GM18907 (cell line): ENCODE measurements at regions not wholly inside any gene's neighbourhood (a gene's known extent, or its start where the extent isn't known, plus 50 kb on each side); places are given as distances from the start of the nearest gene placed in this dataset.

ENCODE experiments used
- ATAC-seq: cut with Tn5 transposase; IDR thresholded peaks from one replicate; pipeline ENCODE4 v1.9.1; 2021; ENCODE audit warnings: mild to moderate bottlenecking, moderate library complexity; ENCODE audit not compliant: unreplicated experiment

DNA sequence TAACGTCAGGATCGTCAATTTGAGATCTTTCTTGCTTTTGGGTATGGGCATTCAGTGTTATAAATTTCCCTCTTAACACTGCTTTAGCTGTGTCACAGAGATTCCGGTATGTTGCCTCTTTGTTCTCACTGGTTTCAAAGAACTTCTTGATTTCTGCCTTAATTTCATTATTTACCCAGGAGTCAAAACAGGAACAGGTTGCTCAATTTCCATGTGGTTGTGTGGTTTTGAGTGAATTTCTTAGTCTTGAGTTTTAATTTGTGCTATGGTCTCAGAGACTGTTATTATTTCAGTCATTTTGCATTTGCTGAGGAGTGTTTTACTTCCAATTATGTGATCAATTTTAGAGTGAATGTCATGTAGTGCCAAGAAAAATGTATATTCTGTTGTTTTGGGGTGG is 153.1 kb downstream of the PCDH17 start:
- ATAC-seq = no peak

DNA sequence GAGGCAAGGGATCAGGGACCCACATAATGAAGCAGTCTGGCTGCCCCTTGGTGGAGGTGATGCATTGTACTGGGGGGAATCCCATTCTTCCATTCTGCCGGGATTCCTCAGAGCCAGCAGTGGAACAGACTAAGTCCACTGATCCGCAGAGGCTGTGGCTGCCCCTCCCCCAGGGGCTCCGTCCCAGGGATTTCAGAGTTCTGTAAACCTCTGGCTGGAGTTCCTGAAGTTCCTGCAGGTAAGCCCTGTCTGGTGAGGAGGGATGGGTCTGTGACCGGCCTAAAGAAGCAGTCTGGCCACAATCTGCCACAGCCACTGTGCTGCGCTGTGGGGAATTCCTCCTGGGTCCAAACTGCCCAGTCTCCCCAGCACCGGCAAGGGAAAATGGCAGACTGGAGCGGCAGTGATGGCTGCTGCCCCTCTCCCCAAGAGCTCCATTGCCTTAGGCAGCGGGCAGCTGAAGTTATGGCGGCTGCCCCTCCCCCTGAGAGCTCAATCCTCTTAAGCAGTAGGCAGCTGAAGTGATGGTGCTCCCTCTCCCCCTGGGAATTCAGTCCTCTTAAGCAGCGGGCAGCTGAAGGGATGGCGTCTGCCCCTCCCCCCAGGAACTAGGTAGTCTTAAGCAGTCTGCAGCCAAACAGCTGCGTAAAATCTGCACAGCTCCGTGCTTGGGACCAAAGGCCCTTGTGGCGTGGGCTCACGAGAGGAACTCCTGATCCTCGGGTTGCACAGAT is 155.7 kb downstream of the PCDH17 start:
- no peak for ATAC-seq

DNA sequence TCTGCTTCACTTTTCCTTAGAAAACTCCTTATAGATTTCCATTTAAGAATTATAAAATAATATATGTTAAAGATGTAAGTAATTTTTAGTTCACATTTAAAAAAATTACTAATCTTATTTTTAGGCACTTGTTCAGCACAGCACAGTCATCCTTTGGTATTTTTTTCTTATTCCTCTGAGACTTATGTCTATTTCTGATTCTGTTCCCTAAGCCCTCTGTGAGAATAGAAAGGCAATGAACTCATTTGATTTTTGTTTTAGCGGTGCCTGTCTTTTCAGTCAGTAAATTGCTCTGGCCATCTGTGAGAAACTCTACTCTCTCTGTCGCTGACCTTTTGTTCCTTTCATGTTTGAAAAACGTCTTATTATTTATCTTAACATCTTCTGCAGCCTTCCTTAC is 168.1 kb downstream of the PCDH17 start:
- no peak for ATAC-seq

DNA sequence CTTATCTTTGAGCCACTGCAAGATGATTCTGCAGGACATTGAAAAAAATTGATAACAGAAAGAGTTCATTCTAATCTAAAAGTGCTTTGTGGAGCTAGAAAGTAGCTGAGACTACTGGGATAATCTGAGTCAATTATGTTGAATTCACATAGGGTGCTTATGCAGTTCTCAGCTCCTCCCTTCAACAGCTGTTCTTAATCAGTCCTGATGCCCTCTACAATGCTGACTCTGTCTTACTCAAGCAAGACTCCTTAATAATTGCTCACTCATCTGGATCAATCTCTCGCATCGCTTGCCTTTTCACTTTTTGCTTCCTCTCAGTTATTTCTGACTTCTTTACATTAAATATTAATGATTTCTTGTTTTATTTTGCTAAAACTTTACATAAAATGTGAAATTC is 182.1 kb downstream of the PCDH17 start:
- no peak for ATAC-seq

DNA sequence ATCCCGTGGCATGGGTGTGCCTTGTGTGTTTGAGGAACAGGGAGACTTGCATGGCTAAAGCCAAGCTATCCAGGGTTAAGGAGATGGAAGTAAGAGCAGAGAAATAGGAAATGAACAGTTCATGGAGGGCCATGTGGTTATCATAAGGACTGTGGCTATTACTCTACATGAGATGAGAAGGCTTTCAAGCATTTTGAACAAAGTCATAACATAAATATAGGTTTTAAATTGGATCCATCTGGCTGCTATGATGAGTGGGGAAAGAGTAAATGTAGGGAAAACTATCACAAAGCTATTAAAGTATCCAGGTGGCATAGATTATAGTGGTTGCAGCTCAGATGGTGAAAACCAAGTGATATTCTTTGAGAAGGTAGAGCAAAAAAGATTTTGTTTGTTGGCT is 184.1 kb downstream of the PCDH17 start:
- no peak for ATAC-seq

DNA sequence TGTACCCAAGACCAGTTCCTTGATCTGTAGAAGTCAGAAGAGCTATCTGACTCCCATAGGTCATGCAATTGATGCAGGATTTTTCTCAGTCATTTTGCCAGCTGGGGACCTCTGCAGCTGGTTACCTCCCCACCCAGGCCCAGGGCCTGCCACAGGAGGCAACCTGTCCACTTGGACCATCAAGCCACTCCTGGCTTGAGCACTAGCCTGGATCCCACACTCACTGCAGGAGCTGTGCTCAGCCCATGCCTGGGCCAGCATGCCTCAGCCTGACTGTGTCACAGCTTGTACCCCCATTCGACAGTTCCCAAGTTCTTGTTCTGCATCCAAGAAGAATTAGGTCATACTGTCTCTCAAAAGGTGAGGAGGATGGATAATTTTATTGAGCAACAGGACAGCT is 189.4 kb downstream of the PCDH17 start:
- no peak for ATAC-seq

DNA sequence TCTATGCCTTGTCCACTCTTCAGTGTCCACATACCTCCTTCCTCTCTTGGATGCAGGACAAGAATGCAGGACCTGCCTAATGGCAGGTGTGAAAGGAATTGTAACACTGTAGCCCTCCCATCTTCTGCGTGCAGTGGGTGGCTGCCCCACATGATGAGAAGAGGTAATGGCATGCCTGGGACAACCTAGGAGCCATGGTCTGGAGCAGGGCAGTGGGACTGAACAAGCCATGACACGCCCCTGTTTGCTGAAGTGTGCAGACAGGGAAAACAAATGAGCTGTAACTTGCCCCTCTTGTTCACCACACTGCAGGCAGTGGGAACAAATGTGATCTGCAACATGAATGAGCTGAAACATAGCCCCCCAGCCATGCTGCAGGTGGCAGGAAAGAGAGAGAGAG is 192.2 kb downstream of the PCDH17 start:
- ATAC-seq = no peak

DNA sequence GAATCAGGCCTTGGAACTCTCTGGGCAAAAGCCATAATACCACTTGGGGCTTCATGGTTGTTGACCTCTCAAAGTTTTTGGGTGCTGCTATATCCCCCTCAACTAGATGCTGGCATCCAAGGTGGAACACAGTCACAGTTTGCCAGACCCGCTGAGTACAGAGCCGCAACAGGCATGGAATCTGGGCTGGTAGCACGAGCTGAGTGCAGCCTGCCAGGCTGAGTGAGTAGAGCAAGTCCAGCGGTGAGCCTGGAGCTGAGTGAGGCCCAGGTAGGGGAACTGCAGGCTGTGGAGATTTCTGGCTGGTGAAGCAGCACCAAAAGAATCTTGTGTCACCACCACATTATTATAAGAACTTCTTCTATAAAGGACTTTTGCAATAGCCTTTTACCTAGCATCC is 192.6 kb downstream of the PCDH17 start:
- ATAC-seq = no peak

DNA sequence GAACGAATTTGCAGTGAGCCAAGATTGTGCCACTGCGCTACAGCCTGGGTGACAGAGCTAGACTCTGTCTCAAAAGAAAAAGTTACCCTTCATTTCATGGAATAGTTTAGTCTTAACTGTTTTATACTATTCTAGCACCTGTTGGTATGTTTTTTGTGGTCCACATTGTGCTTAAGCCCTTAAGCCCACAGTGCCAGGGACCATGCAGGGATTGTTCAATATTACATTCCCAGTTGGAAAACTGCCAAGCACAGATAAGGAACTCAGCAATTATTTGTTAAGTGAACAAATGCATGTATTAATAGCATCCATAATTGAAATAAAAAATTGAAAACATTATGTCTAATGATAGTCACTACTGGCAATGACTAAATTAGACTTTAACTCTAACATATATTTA is 193.5 kb downstream of the PCDH17 start:
- no peak for ATAC-seq

DNA sequence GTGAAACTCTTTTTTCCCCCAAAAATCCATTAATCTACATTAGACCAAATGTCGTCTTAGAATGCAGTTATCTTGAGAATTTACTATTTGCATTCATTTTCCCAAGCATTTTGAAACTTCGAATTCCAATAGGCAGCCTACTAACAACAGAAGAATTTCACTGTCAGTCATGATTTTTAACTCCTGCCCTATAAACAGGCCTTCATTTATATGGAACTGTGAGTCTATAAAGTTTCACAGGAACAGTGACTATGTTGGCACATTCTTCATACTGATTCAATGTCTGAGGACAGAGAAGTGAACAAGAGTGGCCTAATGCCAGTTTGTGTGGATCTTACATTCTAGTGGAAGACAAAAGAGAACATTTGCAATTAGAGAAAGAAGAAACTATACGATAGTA is 198.0 kb downstream of the PCDH17 start:
- ATAC-seq = no peak

DNA sequence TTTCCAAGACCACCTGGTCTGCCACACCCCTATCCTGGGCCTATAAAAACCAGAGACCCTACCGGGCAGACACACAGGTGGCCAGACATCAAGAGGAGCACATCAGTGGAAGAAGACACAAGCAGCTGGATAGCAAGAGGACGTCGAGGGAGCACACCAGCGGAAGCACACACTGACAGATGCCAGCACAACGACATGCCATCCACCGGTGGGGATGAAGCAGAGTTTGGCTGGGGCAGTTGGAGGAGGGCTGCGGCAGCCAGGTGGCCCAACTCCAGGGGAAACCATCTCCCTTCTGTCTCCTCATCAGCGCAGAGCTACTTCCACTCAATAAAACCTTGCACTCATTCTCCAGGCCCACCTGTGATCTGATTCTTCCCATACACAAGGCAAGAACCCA is 200.6 kb downstream of the PCDH17 start:
- ATAC-seq = no peak

DNA sequence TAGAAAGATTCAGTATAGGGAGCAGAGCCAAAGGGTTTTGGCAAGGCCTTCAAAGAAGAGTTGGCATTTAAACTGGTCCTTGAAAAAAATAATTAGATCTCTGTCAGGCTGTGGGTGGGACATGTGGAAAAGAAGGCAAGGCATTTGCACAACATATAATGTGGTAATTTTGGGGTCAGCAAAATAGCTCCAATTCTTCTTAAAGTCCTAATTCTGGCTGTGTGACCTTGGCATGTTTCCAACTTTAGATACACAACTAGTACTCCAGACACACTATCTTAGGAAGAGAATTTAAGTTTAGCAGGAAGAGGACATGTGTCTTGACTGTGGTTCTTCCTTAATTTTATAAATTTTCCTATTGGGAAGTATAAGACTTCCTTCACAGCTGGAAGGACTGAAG is 206.3 kb downstream of the PCDH17 start:
- ATAC-seq = no peak

DNA sequence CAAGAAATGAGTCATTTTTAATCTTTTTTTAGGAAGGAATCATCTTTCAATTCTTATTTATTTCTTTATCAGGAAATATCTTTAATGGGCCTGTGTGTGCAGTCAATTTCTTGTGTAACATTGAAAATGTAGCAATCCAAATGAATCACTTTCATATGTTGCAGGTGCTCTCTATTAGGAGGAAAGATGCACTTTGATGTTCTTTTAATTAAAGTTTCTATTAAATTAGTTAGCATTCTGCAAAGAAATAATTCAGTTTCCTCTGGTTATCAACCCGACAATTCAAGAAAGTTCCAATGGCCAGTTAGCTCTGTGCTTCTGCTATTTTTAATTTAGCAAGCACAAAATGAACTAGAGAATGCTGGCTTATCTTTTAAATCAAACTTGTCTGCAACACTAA is 212.0 kb downstream of the PCDH17 start:
- ATAC-seq = no peak

DNA sequence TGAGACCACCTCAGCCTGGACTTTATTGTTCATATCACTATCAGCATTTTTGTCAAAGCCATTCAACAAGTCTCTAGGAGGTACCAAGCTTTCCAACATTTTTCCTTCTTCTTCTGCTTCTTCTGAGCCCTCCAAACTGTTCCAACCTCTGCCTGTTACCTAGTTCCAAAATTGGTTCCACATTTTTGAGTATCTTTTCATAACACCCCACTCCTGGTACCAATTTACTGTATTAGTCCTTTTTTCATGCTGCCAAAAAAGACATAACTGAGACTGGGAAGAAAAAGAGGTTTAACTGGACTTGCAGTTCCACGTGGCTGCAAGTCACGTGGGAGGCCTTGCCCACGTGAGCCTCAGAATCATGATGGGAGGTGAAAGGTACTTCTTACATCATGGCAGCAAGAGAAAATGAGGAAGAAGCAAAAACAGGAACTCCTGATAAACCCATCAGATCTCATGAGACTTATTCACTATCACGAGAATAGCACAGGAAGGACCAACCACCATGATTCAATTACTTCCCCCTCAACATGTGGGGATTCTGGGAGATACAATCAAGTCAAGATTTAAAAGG is 215.1 kb downstream of the PCDH17 start:
- ATAC-seq = no peak

DNA sequence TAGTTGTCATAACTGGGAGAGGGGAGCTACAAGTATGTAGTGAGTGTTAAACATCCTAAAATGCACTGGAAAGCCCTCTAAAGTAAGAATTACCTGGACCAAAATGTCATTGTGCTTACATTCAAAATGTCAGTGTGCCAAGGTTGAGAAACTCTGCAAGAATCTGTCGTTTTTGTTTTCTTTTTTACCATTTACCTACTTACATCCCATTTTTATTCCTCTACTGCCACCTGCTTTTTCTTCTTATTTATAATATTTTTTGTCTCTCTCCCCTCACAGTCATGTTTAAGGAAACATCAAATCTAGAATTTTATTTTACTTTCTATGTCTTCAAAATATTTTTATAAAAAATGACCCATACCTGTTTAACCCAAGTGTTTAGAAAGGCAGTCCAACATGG is 226.4 kb downstream of the PCDH17 start:
- no peak for ATAC-seq

DNA sequence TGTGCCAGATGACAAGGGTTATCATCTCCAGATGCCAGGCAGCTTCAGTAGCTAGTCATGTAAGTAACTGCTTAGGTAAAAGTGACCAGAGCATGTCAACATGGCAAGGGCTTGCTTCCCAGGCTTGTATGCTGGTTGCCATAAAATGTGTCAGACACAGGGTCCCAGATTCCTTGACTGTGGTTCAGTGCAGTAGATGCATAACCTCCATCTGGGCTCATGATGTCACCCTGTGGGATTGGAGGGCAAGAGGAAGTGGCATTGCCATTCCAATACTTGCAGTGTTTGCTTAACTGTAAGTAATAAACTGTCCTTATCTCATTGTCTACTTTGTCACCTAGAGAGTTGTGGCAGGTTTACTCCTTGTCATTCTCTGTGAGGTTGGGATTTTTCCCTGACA is 226.8 kb downstream of the PCDH17 start:
- ATAC-seq = no peak

DNA sequence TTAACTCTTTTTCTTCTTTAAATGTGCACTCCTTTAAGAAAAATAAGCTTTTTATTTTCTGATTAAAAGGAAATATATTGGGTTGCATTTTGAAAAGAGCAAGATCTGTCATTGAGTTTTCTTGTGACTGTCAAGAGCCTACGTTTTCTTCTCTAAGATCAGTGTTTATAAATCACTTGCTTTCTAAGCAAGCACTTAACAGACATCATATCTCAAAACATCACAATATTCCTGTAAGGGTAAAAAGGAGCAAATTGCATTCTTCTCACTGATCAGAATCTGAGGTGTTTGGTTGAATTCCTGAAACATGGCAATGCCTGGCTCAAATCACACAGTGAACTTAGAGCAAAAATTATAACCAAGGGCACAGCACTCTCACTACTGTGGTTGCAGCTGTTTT is 231.3 kb downstream of the PCDH17 start:
- ATAC-seq = no peak

DNA sequence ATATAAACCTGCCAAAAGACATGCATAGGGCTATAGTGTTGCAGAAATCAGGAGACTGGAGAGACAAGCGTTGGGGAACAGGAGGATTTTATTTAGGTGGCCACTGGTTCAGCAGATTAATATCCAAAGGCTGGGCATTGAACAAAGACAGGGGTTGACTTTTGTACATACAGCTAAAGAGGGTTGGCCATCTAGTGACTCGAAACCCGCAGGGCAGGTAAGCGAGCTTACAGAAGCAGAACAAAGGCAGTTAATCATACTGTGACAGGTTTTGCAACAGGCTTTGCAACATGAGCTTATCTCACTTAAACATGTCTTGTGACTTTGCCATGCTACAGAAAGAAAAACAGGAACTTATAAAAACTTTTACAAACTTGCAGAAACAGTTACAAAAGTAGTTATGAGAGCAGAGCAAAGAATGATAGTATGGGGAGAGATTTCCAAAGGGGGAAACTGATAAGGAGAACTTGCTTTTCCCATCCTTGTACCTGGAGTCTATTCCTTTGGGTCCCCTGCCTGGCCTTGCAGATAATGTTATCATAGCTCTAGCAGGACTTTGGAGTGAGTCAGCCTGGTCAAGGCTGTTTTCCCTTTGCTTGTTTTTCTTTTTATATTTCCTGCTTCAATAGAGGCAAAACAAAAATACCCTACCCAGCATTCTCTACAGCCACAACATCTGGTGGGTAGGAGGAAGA is 234.2 kb downstream of the PCDH17 start:
- ATAC-seq = no peak

DNA sequence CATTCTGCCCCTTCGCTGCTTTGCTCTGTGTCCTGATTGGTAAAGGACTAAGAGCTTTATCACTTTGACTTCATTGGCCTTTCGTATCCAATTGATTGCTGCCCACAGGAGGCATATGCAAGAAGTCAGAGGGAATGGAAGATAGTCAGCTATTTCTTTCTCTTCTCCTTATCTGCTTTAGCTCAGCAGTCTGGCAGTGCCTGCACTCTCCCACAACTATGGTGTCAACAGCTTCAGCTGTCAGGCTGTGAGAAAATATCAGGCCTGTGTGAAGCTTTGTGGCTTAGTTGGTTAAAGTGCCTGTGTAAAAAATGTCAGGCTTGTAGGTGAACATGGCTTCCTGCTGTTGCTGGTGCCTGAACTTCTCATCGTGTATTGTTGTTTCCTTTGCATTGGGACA is 243.0 kb downstream of the PCDH17 start:
- no peak for ATAC-seq

DNA sequence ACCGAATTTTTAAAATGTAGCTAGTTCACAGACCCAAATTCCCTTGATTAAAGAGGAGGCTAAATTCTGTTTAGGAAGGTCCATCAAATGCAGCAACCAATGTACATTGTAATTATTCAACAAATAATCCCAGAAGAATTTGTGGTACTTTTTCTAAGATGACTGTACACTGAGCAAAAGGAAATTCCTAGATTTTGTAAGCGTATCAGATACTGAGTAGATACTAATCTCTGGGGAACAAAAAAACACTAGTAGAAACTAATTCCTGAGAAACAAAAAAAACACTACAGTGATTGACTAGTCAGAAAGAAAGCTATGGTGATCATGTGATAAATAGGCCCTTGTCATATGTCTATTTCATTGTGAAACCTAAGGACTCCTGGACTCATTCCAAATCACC is 246.1 kb downstream of the PCDH17 start:
- ATAC-seq = no peak

DNA sequence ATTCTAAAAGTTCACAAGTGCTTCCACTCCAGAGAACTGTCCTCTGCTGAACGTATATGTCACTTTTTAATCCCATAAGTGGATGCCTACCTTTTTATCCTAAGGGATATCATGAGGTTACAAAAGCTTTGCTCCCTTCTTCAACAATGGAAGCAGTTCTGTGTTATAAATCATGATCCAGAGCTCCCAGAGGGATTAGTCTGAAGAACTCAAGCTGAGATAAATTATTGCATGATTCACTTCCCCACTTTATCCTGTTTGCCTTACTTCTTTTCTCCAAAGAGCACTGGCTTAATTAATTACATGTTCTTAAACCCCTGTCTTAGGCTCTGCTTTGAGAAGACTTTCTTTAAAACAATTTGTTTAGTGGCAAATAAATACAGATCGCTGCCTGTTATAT is 246.7 kb downstream of the PCDH17 start:
- ATAC-seq = no peak

DNA sequence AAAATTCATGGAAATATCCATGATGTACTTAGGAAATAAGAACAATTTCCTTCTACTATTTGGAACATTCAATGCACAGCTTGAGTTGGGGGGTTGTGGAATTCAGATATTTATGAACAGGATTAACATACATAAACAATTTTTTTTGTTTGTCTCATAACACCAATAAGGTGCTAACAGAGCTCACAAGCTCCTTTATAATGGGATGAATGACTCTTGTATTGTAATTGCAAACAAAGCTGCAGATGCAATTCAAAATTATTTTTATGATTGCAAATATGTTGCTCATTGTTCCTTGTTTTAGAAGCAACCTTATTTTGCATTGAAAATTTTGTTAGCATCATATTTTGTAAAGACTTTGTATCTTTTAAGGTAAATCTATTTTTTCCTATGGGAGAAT is 265.7 kb downstream of the PCDH17 start:
- ATAC-seq = no peak

DNA sequence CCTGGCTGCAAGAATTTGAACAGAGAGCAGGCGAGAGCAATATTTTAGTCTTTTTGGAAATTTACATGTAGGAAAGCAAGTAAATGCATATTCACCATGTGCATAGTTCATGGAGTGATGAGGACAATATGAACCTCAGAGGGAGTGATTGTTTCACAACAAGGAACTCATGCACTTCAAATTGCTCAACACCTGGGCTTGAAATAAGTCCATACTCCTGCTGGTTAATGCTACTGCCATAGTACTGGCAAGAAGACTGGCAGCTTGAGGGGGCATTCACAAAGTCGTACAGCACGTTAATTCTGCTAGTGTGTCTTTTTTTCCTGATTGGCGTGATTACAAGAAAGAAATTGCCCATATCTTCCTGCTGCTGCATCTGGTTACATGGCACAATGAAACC is 267.6 kb downstream of the PCDH17 start:
- ATAC-seq = no peak
